Right renal cortex interstitium (tissue), 3 donors: ENCODE measurements at regions not wholly inside any gene's neighbourhood (a gene's known extent, or its start where the extent isn't known, plus 50 kb on each side); places are given as distances from the start of the nearest gene placed in this dataset.
"Not testable (repeated sequence)": the region's sequence is repeated elsewhere in the genome, so short reads cannot be mapped to it uniquely, and the experiment has no call there.

Experiments used
- DNase-seq, 3 donors: peaks; one replicate each; pipeline ENCODE4 v3.0.0-alpha.2; 2013; ENCODE audit warnings: low read depth in 3 of 3, low spot score in 2 of 3

- DNase-seq, result not testable (repeated sequence)
These were observed 839.3 kb downstream of the DIAPH3 start for GRCh38 chr13:59324401-59324800.

- DNase-seq, result no peak
These were observed 837.0 kb downstream of the DIAPH3 start for GRCh38 chr13:59326717-59327116.

DNA sequence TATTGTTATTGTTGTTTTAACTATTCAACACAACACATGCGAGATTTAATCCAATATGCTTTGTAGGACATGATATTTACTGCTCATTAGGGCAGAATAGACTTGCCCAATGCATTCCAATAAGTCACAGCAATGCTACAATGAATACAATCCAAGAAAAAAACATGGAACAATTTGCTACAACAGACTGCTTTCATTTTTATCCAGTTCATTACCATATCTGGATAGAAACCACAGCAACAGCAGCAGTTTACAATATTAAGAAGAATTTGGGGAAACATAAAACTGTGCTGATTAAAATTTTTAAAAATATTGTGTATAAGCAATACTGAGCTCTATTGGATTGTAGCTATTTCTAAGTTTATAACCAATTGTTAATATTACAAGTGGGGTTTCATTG, 833.0 kb downstream of the DIAPH3 start:
- no peak for DNase-seq

- DNase-seq, result no peak
These were observed 830.8 kb downstream of the DIAPH3 start for GRCh38 chr13:59332966-59333365.

DNA sequence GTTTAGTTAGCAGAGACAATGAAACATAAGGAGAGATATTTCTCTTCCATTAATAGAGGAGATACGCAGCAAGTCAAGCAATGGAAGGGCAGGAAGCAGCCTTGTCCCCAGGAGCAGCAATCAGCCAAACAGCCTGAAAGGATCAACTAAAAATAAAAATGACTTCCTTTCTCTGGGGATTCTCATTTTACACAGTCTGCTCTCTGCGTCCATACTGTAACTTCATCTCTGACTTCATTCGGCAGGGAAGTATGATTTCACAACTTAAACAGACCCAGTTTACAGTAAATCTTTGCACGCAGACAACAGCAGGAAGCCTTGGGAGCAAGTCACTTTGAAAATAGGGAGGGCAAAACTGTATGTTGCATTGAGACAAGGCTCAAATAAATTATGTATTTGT, 826.7 kb downstream of the DIAPH3 start:
- peak in 1 of 3 donors; percentile 40 for DNase-seq

GRCh38 chr13:59340151-59340550, 823.6 kb downstream of the DIAPH3 start:
- DNase-seq, result no peak

DNA sequence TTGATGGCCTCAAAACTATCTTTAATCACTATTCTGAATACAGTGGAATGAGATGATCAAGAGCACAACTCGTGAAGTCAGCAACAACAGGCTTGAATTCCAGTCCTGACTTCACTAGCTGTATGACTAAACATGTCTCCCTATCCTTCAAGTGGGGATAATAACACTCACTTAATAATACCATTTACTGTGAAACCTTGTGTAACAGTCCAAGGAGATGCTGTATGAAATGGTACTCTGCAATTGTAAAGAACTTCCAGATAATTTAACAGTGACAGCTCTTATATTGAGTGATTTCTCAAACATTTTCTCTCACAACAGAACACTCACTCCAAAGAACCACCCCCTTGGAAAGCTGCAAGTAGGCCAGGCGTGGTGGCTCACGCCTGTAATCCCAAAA, 823.1 kb downstream of the DIAPH3 start:
- DNase-seq, result no peak

DNA sequence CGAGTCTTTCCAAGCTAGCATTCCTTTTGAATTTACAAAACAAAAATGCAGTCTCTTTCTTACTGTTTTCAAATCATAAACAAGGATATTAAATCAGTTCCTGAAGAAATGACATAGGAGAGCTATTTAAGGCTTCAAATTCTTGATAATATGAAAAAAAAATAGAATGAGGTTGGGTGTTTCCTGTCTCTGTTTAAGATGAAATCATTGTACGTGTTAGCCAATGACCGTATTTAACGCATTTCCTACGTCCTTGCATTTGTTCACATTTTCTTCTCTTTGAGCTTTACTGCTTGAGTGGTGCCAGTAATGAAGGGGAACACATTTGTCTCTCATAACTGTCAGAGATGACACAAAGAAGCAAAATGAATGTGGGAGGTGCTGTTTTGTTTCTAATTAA, 821.3 kb downstream of the DIAPH3 start:
- no peak for DNase-seq

DNA sequence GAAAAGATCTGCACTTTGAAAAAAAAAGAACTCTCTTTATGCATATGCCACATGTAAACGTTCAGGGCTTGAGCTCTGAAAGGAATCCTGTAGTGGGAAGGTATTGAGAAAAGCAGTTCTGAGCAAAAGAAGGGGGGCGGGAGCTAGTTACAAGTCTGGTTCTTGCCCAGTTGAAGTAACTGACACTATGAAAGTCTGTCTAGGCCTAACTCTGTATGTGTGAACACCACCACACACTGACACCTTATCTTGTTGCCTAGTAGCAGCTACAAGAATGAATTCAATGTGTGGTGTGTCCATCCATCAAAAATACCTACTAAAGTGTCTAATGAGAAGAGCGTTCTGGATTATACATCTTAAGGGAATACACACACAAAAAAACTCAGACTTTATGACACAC, 820.6 kb downstream of the DIAPH3 start:
- no peak for DNase-seq

DNA sequence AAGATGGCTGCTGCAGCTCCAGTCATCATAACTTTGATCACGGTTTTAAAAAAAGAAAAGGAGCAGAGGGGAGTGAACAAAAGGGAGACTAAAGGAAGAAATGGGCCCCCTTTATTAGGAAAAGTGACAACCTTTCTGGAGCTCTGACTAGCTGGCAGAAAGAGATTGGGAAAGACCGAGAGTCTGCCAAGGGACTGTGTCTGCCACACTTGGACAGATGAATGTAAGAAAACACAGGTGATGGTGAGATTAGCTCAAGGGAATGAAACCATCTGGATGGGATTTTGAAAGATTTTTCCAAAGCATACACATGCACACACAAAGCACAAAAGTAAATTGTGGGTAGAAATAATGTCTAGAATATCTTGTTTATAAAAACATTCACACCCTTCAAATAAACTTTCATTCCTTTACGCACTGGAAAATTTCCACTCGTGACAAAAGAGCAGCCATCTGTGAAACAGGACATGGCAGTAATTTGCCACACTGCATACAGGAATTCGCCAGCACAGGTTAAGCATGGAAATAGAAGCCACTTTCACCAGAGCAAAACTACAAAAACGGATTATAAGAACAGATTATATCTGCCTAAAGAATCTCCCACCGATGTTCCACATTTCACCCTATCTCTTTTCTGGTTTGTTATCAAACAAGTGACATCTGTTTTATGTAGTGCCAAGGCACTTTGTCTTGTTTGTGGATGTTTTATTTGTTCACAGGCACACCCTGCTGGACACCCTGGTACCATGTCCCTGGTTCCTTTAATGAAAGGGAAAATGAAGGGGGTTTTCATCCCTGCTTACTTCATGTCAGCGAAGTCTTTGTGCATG, 819.5 kb downstream of the DIAPH3 start:
- no peak for DNase-seq

- no peak for DNase-seq
These were observed 818.4 kb downstream of the DIAPH3 start for GRCh38 chr13:59345311-59345710.

DNA sequence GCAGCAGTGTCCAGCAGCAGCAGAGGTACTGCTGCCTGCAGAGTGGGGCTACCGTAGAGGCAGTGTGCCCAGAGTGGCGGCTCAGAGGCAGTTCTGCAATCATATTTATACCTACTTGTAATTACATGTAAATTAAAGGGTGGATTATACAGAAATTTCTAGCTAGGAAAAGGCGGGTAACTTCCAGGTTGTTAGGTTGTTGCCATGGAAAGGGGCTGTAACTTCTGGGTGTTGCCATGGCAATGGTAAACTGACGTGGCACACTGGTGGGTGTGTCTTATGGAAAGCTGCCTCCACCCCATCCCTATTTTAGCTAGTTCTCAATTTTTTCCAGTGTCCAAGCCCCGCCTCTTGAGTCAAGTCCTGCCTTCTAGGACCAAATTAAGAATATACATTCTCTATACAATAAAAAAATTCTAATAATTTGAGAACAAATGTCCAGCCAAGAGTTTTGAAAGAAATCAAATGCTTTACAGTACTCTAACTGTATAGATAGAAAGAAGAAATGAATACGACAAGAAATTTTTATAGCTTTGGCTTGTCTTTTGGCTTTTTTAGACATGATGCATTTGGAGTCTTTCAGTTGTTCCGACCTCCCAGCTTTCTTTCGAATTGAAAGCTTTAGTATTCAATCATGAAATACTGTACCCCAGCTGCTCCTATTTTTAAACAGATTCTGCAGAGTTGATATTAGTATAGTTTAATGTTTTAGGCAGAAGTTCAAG, 816.6 kb downstream of the DIAPH3 start:
- peak; percentile 51 to 57 (median 54) for DNase-seq

DNA sequence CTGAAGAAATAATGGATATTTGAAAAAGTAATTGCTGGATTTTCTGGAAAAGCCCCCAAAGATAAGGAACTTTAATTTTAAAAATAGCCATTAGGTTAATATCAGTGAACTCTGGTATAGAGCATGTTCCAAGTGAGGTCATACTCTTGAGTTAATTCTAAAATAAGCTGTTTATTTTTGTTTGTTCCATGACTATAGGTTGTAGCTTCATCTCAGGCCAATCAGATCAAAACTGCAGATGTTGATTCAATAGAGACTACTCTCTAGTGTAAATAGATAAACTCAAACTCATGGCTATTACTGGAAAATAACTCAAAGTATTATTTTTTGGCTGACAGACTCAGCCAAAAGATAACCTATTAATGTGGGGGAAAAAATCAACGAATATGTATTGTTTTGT, 815.1 kb downstream of the DIAPH3 start:
- DNase-seq, result no peak

DNA sequence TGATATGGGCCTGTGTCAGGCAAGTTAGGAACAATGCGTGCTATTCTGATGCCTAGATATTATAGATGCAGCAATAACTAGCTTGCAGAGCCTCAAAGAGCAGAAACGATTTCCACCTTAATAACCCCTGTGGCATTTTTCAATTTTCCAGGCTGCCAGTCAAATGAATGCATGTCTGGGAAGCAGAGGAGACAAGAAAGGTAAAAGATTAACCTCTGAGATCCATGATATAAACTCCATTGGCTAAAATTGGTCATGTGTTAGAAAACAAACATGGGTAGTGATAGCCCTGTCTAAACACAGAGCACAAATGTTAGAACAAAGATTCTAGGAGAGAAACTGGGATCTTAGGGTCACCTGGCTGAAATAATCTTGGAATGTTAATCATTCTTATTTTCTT, 811.1 kb downstream of the DIAPH3 start:
- no peak for DNase-seq

DNA sequence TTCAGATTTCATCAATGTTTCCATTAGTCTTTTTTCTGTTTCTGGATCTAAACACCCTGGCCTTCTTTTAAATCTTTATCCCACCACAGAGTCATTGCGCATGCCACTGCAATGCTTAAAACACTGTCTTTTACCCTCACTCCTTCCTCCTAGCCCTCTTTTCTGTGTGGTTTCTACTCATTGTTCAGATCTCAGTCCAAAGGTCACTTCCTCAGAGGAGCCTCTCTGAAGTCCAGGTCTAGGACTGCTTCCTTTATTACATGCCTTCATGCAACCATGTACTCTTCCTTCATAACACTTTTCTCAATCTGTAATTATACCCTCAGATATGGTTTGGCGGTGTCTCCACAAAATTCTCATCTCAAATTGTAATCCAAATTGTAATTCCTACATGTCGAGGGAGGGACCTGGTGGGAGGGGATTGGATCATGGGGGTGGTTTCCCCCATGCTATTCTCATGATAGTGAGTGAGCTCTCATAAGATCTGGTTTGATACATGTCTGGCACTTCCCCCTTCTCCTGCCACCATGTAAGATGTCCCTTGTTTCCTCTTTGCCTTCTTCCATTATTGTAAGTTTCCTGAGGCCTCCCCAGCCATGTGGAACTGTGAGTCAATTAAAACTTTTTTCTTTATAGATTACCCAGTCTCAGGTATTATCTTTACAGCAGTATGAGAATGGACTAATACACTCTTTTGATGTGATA, 808.9 kb downstream of the DIAPH3 start:
- no peak for DNase-seq

- DNase-seq, result no peak
These were observed 807.1 kb downstream of the DIAPH3 start for GRCh38 chr13:59356607-59357006.

- no peak for DNase-seq
These were observed 805.7 kb downstream of the DIAPH3 start for GRCh38 chr13:59358014-59358413.

DNA sequence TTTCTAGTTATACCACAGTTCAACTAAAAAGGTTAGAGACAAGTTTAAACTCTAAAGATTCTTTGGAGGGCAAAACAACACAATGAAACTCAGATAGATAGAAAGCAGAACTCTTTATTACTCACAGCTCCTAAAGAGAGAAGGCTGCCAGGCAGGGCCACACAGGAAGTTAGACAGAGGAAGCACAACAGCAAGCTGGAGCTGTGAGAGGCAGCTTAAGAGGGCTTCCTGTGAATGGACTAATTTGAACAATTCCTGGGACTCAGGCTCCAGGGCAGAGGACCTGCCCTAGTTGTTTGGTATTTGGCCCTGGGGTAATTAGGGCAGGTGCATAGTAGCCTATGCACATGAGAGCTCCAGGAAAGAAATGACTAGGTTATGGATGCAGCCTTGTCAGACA, 803.6 kb downstream of the DIAPH3 start:
- DNase-seq, result no peak

- no peak for DNase-seq
These were observed 802.8 kb downstream of the DIAPH3 start for GRCh38 chr13:59360916-59361315.

DNA sequence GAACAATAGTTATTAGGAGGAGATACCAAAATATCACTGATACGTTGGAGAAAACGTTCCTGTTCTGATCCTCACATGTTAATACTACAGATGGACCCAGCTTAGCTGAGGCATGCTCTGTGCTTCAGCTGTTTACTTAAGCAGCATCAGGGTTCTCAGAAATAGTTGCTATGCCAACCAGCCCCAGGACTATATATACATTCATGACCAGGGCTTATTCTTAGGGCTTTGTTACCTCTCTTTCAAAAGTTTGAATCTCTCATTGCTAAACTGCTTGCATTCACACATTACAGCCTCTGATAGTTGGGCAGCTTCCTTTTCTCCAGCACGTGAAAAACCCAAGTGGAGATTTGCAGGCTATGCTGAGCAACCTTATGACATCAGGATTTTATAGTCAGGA, 800.4 kb downstream of the DIAPH3 start:
- no peak for DNase-seq

DNA sequence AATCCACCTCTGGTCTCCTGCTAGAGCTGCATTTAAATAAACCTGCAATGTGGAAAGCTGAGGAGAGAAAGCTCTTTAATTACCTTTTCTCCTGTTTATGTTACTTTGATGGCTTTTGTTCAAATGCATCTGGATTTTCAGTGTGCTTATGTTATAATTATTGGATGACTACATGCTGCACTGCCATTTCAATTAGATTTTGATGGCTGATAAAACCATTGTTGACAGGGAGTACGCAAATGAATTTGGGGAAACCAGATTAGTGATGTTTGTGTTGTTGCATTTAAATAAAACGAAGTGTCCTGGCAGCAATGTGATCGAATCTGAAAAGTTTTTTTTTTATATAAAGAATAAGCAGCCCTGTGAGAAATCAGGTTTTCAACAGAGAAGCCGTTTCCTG, 799.8 kb downstream of the DIAPH3 start:
- DNase-seq, result no peak

DNA sequence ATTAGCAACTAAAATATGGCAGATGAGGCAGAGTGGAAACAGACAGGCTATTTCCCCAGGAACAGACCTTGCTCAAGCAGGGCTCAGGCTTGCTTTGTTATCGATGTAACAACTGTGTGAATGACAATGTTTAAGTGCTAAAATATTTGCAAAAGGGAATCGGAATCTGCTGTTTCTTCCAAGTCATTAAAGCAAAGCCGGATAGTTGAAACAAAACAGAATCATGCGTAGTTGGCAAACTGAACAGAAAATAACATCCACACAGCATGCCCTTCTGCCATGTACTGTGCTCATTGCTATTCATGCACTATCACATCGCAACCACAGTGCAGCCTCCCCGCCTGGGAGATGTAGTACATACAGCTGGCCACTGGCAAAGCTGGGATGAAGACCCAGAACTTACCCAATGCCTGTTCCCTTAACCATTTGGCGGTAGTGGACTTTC, 799.1 kb downstream of the DIAPH3 start:
- DNase-seq, result no peak
